Liver (tissue), 8 donors: ENCODE measurements at regions not wholly inside any gene's neighbourhood (a gene's known extent, or its start where the extent isn't known, plus 50 kb on each side); places are given as distances from the start of the nearest gene placed in this dataset.

ENCODE experiments used
- DNase-seq: peaks from one replicate; pipeline ENCODE4 v3.0.0-alpha.2; 2017; ENCODE audit warnings: low spot score
- H3K27ac ChIP-seq, 2 donors: one replicate each; pipeline ENCODE4 v1.7.0; 2013; ENCODE audit warnings: inconsistent platforms in 2 of 2, low read length in 2 of 2, control low read depth in 1 of 2, low read depth in 1 of 2, mild to moderate bottlenecking in 1 of 2
- H3K27me3 ChIP-seq, 4 donors: one replicate each; pipeline versions ENCODE4 v1.6.1 to v1.7.0; 2013; ENCODE audit warnings: low read length in 3 of 4, inconsistent platforms in 1 of 4, mild to moderate bottlenecking in 1 of 4, moderate library complexity in 1 of 4; ENCODE audit not compliant: control insufficient read depth in 4 of 4, insufficient read depth in 4 of 4
- H3K36me3 ChIP-seq, 4 donors: one replicate each; pipeline versions ENCODE4 v1.6.1 to v1.7.0; 2013; ENCODE audit warnings: low read length in 3 of 4, mild to moderate bottlenecking in 3 of 4, low read depth in 1 of 4, moderate library complexity in 1 of 4; ENCODE audit not compliant: control insufficient read depth in 4 of 4, insufficient read depth in 3 of 4
- H3K4me1 ChIP-seq, 4 donors: one replicate each; pipeline versions ENCODE4 v1.6.1 to v1.7.0; 2013; ENCODE audit warnings: low read length in 3 of 4, mild to moderate bottlenecking in 3 of 4, moderate library complexity in 1 of 4; ENCODE audit not compliant: control insufficient read depth in 4 of 4, insufficient read depth in 4 of 4
- H3K4me3 ChIP-seq, 3 donors: one replicate each; pipeline versions ENCODE4 v1.6.1 to v1.7.0; 2013; ENCODE audit warnings: low read length in 3 of 3, control low read depth in 1 of 3, low read depth in 1 of 3, mild to moderate bottlenecking in 1 of 3
- H3K9ac ChIP-seq, 2 donors: one replicate each; pipeline ENCODE4 v1.7.0; 2013; ENCODE audit warnings: low read length in 2 of 2, mild to moderate bottlenecking in 2 of 2, moderate library complexity in 2 of 2, control low read depth in 1 of 2, low read depth in 1 of 2
- H3K9me3 ChIP-seq, 4 donors: one replicate each; pipeline versions ENCODE4 v1.6.1 to v1.7.0; 2013; ENCODE audit warnings: low read length in 3 of 4; ENCODE audit not compliant: control insufficient read depth in 4 of 4
- EGR1 ChIP-seq, 2 donors: IDR thresholded peaks; 2 replicates each; pipeline ENCODE4 v1.6.1; 2016 to 2018; ENCODE audit warnings: antibody characterized with exemption in 2 of 2, low read depth in 2 of 2
- FOXA1 ChIP-seq: IDR thresholded peaks from 2 replicates; pipeline ENCODE4 v1.6.1; 2016; ENCODE audit warnings: antibody characterized with exemption
- FOXA2 ChIP-seq: IDR thresholded peaks from 2 replicates; pipeline ENCODE4 v1.6.1; 2016; ENCODE audit warnings: antibody characterized with exemption
- GABPA ChIP-seq, 2 donors: IDR thresholded peaks in 1 of 2; conservative IDR thresholded peaks in 1 of 2; 2 replicates each; pipeline ENCODE4 v1.6.1; 2016; ENCODE audit warnings: antibody characterized with exemption in 2 of 2, mild to moderate bottlenecking in 1 of 2, moderate library complexity in 1 of 2
- HNF4A ChIP-seq, 2 donors: conservative IDR thresholded peaks; 2 replicates each; pipeline ENCODE4 v1.6.1; 2016; ENCODE audit warnings: antibody characterized with exemption in 2 of 2, mild to moderate bottlenecking in 2 of 2
- HNF4G ChIP-seq: IDR thresholded peaks from 2 replicates; pipeline ENCODE4 v1.6.1; 2016; ENCODE audit warnings: antibody characterized with exemption
- JUND ChIP-seq, 2 donors: IDR thresholded peaks; 2 replicates each; pipeline ENCODE4 v1.6.1; 2016; ENCODE audit warnings: antibody characterized with exemption in 2 of 2
- MAX ChIP-seq: IDR thresholded peaks from 2 replicates; pipeline ENCODE4 v1.6.1; 2016; ENCODE audit warnings: antibody characterized with exemption
- NR2F2 ChIP-seq: IDR thresholded peaks from 2 replicates; pipeline ENCODE4 v1.6.1; 2016; ENCODE audit warnings: antibody characterized with exemption
- RAD21 ChIP-seq, 2 donors: IDR thresholded peaks; 2 replicates each; pipeline ENCODE4 v1.6.1; 2016; ENCODE audit warnings: antibody characterized with exemption in 2 of 2, mild to moderate bottlenecking in 2 of 2
- REST ChIP-seq: IDR thresholded peaks from 2 replicates; pipeline ENCODE4 v1.6.1; 2016; ENCODE audit warnings: antibody characterized with exemption, mild to moderate bottlenecking
- RXRA ChIP-seq, 2 donors: IDR thresholded peaks; 2 replicates each; pipeline ENCODE4 v1.6.1; 2017 to 2018; ENCODE audit warnings: antibody characterized with exemption in 2 of 2, mild to moderate bottlenecking in 1 of 2
- SP1 ChIP-seq: IDR thresholded peaks from 2 replicates; pipeline ENCODE4 v1.6.1; 2018; ENCODE audit warnings: antibody characterized with exemption, mild to moderate bottlenecking
- TAF1 ChIP-seq: conservative IDR thresholded peaks from 2 replicates; pipeline ENCODE4 v1.6.1; 2016; ENCODE audit warnings: antibody characterized with exemption, mild to moderate bottlenecking
- YY1 ChIP-seq: IDR thresholded peaks from 2 replicates; pipeline ENCODE4 v1.6.1; 2016; ENCODE audit warnings: antibody characterized with exemption, mild to moderate bottlenecking
- ZBTB33 ChIP-seq: IDR thresholded peaks from 2 replicates; pipeline ENCODE4 v1.6.1; 2016; ENCODE audit warnings: antibody characterized with exemption
- WGBS: extraction: QIAGEN DNeasy Blood & Tissue Kit; methylation state at CpG from one replicate; pipeline ENCODE4 v1.1.7; 2013; 5-methylcytosine and 5-hydroxymethylcytosine counted together
- TF ChIP-seq, protein P1 (sequence below): fragments of 150-350 bp; IDR thresholded peaks from 2 replicates; pipeline ENCODE4 v1.5.1; 2017; ENCODE audit warnings: improper control_type of control experiment, low read depth, low read length; ENCODE audit not compliant: missing input control
- TF ChIP-seq, protein P2 (sequence below): IDR thresholded peaks from 2 replicates; pipeline ENCODE4 v1.6.1; 2016; ENCODE audit warnings: antibody characterized with exemption
- donor health status: healthy.
- donor health status: healthy.
- donor health status: healthy.
- donor health status: healthy.
- donor health status: healthy.

- Histone ChIP-seq H3K9me3 (no peaks in the 10 kb centered on the region), H3K27ac (no peak overlapping the region), H3K36me3 (no peaks in the 10 kb centered on the region), H3K4me1 (peaks cover 0 to 11% (median 3%) of the 10 kb centered on the region in 4 donors), H3K27me3 (no peaks in the 10 kb centered on the region), H3K9ac (no peak overlapping the region), H3K4me3 (no peak overlapping the region)
- DNase-seq = no peak
- WGBS = 74% methylated on average over 3 of the region's 3 CpGs
- TF ChIP-seq MAX (no peak), JUND (IDR thresholded peaks at IDR 0.05) (no peak), YY1 (no peak), GABPA (IDR thresholded peaks at IDR 0.05 in 1 of 2, conservative IDR thresholded peaks at IDR 0.05 in 1 of 2) (no peak), SP1 (no peak), EGR1 (IDR thresholded peaks at IDR 0.05; ENCODE audit: low read depth in 2 of 2) (no peak), HNF4A (conservative IDR thresholded peaks at IDR 0.05) (no peak), ZBTB33 (no peak), FOXA2 (no peak), FOXA1 (no peak), HNF4G (no peak), NR2F2 (no peak), RXRA (IDR thresholded peaks at IDR 0.05) (no peak), RAD21 (IDR thresholded peaks at IDR 0.05) (no peak), REST (no peak), TAF1 (no peak)
- TF ChIP-seq, protein P1, sequence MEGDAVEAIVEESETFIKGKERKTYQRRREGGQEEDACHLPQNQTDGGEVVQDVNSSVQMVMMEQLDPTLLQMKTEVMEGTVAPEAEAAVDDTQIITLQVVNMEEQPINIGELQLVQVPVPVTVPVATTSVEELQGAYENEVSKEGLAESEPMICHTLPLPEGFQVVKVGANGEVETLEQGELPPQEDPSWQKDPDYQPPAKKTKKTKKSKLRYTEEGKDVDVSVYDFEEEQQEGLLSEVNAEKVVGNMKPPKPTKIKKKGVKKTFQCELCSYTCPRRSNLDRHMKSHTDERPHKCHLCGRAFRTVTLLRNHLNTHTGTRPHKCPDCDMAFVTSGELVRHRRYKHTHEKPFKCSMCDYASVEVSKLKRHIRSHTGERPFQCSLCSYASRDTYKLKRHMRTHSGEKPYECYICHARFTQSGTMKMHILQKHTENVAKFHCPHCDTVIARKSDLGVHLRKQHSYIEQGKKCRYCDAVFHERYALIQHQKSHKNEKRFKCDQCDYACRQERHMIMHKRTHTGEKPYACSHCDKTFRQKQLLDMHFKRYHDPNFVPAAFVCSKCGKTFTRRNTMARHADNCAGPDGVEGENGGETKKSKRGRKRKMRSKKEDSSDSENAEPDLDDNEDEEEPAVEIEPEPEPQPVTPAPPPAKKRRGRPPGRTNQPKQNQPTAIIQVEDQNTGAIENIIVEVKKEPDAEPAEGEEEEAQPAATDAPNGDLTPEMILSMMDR = no peak
- TF ChIP-seq, protein P2, sequence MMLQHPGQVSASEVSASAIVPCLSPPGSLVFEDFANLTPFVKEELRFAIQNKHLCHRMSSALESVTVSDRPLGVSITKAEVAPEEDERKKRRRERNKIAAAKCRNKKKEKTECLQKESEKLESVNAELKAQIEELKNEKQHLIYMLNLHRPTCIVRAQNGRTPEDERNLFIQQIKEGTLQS = no peak
Observed at GRCh38 chr5:18744441-18744840, 1110.2 kb downstream of the TAF11L14 start.
